ENCODE measurements at regions not wholly inside any gene's neighbourhood (a gene's known extent, or its start where the extent isn't known, plus 50 kb on each side); places are given as distances from the start of the nearest gene placed in this dataset.
"Not testable (repeated sequence)": the region's sequence is repeated elsewhere in the genome, so short reads cannot be mapped to it uniquely, and the experiment has no call there.

GRCh38 chr3:81851176-81851575, 89.7 kb upstream of the GBE1 start:
- no peak for DNase-seq (ENCODE audit: low read depth)

- no peak for DNase-seq (ENCODE audit: low read depth)
Observed at GRCh38 chr3:81846988-81847387, 85.5 kb upstream of the GBE1 start.

- DNase-seq (ENCODE audit: low read depth), result no peak
Observed at GRCh38 chr3:81841540-81841939, 80.1 kb upstream of the GBE1 start.

DNA sequence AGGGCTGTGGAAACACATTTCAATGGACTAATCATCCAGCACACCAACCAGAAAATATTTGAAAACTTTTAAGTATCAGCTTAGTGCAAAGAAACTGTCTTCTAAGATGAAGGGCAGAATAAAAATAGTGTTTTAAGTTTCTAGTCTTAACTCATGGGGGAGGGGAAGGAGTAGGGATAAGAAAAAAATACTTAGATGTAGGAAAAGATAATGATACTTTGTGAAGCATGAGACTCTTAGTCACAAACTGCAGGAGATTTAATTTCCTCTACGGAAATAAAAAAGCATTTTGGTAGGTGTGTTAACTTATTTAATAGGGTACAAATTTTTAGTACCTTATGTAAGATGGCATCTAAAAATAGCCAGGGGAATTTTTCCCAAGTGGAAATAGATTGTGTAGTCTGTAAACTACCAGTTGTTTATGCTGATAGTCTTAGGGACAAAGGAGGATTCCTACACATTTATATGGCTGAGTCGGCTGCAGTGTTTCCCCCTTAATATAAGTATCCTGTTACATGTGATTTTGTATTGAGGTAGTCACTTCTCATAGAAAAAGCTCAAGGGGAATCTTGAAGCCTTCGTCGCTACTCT, 78.2 kb upstream of the GBE1 start:
- no peak for DNase-seq (ENCODE audit: low read depth)

- DNase-seq (ENCODE audit: low read depth), result no peak
Observed at GRCh38 chr3:81838457-81838856, 77.0 kb upstream of the GBE1 start.

GRCh38 chr3:81837071-81837593, 75.7 kb upstream of the GBE1 start:
- no peak for DNase-seq (ENCODE audit: low read depth)

DNA sequence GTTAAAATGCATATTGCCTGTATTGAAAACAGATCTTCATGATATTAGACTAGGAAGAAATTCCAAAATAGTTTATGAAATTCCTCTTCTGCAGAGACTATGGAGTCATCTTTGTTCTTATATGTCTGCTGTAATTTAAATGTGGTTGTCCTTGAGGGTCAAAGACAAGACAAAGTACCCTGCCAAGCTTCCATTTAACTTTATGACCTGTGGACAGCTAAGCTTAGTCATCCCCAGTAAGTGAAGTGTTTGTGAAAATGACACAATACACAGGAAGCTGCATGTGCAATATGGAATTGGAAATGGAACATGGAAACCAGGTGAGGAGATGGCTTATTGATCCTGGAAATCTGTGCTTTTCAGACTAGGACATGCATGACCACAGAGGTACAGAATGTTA, 68.5 kb upstream of the GBE1 start:
- no peak for DNase-seq (ENCODE audit: low read depth)

- DNase-seq (ENCODE audit: low read depth), result not testable (repeated sequence)
Observed at GRCh38 chr3:81829272-81829671, 67.8 kb upstream of the GBE1 start.

- no peak for DNase-seq (ENCODE audit: low read depth)
Observed at GRCh38 chr3:81823882-81824395, 62.5 kb upstream of the GBE1 start.

DNA sequence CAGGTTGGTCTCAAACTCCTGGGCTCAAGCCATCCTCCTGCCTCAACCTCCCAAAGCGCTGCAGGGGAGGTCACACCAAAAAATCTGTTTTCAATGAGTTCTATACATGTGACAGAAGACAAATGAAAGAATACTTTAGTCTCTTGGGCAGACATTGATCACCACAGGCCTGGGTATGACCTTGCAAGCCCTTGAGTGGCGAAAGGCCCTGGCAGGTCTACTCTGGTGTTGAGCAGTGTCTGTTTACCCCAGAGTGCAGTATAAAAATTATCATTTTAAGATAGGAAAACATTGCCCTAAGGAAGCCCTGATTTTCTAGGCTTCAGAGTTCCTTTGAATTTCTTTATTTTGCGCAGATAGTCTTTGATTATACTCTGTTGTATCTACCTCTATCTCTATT, 61.6 kb upstream of the GBE1 start:
- no peak for DNase-seq (ENCODE audit: low read depth)

- DNase-seq (ENCODE audit: low read depth), result no peak
Observed at GRCh38 chr3:81816473-81817250, 55.2 kb upstream of the GBE1 start.

- not testable (repeated sequence) for DNase-seq (ENCODE audit: low read depth)
Observed at GRCh38 chr3:81812098-81812497, 50.7 kb upstream of the GBE1 start.
